ENCODE measurements at regions not wholly inside any gene's neighbourhood (a gene's known extent, or its start where the extent isn't known, plus 50 kb on each side); places are given as distances from the start of the nearest gene placed in this dataset.

DNA sequence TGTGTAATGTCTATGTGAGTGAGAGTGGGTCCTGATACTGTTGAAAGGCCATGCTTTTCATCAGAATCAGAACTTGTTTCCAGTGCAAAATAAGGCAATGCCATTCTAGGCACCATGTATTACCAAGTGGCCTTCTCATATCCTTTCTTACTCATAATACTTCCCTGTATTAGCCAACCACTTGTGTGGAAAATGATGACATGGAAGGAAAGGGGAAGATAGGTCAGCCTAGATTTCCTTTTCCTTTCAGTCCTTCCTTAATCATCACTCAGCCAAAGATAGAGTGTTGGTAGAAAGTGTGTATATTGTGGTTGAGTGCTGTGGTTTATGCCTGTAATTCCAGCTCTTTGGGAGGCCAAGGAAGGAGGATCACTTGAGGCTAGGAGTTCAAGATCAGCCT lies 158.6 kb upstream of the PREP start:
- no peak for DNase-seq (ENCODE audit: low spot score)
- TF ChIP-seq, protein P1, sequence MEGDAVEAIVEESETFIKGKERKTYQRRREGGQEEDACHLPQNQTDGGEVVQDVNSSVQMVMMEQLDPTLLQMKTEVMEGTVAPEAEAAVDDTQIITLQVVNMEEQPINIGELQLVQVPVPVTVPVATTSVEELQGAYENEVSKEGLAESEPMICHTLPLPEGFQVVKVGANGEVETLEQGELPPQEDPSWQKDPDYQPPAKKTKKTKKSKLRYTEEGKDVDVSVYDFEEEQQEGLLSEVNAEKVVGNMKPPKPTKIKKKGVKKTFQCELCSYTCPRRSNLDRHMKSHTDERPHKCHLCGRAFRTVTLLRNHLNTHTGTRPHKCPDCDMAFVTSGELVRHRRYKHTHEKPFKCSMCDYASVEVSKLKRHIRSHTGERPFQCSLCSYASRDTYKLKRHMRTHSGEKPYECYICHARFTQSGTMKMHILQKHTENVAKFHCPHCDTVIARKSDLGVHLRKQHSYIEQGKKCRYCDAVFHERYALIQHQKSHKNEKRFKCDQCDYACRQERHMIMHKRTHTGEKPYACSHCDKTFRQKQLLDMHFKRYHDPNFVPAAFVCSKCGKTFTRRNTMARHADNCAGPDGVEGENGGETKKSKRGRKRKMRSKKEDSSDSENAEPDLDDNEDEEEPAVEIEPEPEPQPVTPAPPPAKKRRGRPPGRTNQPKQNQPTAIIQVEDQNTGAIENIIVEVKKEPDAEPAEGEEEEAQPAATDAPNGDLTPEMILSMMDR (IDR thresholded peaks at IDR 0.05), result no peak
- no peak for ATAC-seq (ENCODE audit: low FRiP score)

DNA sequence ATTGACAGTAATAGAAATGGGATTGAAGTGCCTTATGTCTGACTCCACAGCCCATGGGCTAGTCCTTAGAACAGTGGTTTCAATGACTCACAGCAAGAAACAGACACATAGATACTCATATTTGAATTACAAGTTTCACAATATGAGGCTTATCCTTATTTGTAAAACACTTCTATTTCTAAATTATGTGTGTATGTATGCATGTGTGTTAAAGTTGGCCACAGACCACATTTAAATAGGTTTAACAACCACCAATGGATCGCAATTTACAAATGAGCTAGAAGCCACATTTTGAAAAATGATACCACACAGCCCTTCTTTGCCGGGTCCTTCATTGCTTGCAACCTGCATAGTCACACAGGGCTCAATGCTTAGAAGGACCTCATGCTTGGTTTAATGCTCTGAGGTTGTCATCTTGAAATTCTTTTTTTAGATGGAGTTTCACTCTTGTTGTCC lies 157.8 kb upstream of the PREP start:
- DNase-seq (ENCODE audit: low spot score), result no peak
- ATAC-seq (ENCODE audit: low FRiP score), result no peak
- TF ChIP-seq, protein P1 (IDR thresholded peaks at IDR 0.05), result no peak

DNA sequence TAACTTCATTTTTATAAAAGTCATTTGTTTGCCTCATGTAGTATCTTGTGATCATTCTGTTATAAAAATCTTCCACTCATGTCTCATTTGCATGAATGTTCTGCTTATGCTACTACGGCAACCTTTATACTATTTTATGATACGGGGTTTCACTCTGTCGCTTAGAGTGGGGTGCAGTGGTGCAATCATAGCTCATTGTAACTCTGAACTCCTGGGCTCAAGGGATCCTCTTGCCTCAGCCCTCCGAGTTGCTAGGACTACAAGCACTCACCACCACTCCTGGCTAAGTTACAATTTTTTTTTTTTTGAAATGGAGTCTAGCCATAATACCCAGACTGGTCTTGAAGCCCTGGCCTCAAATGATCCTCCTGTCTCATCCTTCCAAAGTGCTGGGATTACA lies 154.4 kb upstream of the PREP start:
- ATAC-seq (ENCODE audit: low FRiP score), result no peak
- TF ChIP-seq, protein P1 (IDR thresholded peaks at IDR 0.05), result no peak

DNA sequence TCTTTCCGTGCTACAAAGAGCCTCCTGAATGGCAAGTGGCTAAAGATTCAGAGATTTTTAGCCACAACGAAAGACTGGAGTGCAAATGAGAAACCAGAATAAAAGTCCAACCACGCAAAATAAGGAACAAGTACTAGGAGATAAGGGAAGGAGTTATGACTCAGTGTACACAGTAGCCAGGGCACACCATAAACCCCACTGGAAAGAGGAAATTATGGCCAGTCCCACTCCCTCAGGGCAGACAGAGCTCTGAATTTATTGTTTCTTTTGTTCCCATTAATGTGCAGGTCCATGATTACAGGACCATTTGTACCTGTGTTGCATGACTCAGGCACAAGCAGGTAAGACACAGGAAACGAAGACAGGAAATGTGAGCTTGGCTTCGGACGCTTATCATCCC lies 150.3 kb upstream of the PREP start:
- ATAC-seq (ENCODE audit: low FRiP score) (no peak), DNase-seq (ENCODE audit: low spot score) (no peak)
- TF ChIP-seq, protein P1 (IDR thresholded peaks at IDR 0.05), result no peak

More for the DNA sequence above, 154.4 kb upstream of the PREP start:
- no peak for DNase-seq (ENCODE audit: low spot score)

DNA sequence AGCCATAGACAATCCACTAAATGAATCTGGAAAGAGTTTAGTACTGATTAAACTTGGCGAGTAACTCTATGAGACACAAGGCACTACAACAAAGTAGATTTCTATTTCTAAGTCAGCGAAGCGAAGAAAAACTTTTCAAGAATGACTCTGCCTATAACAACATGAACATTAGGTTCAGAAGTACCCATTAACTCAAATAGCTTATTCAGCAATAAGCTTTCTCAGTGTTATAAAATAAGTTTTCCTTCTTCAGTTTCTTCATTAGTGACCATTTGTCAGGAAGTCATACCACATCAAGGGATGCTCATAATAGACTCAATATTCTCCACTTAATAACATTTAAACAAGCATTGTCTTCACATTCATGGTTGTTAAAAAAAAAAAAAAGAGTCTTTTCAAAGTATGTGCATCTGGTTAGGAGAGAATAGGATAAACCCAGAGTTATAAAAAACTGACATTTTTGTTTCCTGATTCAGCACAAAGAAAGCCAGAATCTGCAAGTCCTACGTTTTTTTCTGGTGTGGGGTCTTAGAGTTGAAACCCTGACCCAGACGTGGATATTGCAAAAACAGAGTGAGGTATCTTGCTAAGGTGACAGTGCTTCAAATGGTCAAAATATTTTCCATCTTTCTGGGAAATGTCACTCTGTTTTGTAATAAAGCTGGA lies 148.2 kb upstream of the PREP start:
- DNase-seq (ENCODE audit: low spot score) (no peak), ATAC-seq (ENCODE audit: low FRiP score) (no peak)
- TF ChIP-seq, protein P1 (IDR thresholded peaks at IDR 0.05), result no peak

DNA sequence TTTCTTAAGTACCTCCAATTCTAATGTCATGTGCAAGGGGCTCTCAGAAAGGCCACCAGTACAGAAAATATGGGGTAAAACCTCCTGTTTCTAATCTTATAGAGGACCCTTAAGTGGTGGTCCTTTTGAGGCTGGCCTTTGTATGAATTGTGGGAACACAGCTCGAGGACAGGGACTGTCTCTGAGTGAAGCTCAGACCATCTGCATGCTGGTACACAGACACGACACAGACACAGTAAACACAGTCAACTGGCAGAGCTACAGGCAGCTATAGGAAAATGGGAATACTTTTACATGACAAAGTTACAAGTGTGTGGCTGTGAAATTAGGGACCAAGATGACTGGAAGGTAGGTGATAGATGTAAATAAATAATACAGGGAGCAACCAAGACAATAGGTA lies 143.9 kb upstream of the PREP start:
- ATAC-seq (ENCODE audit: low FRiP score), result peak; percentile 28
- TF ChIP-seq, protein P1 (IDR thresholded peaks at IDR 0.05), result no peak
- DNase-seq (ENCODE audit: low spot score), result no peak

All from omental fat pad (tissue), 3 donors.